GM21390 (cell line): ENCODE measurements at regions not wholly inside any gene's neighbourhood (a gene's known extent, or its start where the extent isn't known, plus 50 kb on each side); places are given as distances from the start of the nearest gene placed in this dataset.

Source experiments
- ATAC-seq: cut with Tn5 transposase; IDR thresholded peaks from one replicate; pipeline ENCODE4 v1.9.1; 2021; ENCODE audit not compliant: unreplicated experiment

DNA sequence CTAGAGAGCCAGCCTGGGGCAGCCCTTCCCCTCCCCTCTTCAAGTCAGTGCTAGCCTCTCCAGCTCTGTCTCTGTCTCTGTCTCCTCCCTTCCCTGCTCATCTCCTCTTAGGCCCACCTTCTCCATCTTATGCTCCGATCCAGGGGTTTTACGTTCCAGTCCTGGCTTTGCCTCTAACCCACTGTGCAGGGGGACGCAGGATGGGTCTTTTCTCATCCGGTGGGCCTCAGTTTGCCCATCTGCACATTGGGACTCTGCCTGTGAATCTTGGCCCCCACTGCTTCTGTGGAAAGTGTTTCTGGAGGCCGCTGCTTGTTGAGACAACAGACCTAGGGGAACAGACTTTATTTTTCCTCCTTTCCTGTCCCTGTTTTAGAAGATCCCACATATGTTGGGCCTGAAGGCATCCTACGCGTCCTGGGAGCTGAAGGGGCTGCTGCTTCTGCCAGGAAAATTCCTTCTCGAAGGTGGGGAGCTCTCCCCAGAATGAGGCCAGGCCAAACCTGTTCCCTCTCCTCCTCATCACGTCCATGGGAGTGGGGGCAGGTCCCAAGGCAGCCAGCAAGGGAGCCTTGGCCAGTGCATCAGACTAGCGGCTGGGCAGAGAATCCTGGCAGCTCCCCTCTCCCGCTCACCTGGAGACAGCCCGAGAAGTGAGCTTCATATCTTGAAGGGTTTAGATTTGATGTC is 99.5 kb upstream of the CSF3R start:
- ATAC-seq: no peak

DNA sequence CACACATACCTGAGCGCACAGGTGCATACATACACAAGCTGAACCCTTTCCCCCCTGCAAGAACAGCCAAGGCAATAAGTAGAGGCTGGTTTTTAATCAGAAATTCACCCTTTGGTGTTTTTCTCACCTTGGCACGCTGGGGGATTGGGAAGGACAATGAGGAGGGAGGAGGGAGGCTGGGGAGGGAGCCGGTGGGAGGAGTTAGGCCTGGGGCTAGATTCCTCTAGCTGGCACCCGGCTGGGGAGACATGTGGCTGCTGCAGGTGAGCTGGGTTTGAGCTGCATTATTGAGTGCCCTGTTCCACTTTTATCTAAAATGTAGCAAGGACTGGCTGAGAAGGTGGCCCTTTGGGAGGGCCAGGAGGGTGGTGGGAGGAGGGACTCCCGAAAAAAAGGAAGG is 97.8 kb upstream of the CSF3R start:
- no peak for ATAC-seq

DNA sequence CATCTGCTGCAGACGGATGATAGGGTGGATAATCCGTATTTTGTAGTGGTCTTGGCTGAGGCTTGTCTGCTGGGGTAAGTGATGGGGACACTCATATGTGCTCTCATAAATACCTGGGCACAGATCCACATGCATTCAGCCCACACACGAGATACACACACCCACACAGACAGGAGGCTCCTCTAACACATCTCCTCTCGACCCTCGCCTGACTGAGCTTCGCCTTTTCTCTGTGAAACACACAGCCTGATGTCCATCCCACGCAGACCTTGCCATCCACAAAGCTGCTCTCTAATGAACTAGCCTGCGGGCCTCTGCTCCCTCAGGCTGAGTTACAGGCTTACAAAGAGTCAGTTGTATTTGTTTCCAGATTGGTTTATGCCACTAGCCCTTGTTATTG is 96.3 kb upstream of the CSF3R start:
- ATAC-seq: no peak

DNA sequence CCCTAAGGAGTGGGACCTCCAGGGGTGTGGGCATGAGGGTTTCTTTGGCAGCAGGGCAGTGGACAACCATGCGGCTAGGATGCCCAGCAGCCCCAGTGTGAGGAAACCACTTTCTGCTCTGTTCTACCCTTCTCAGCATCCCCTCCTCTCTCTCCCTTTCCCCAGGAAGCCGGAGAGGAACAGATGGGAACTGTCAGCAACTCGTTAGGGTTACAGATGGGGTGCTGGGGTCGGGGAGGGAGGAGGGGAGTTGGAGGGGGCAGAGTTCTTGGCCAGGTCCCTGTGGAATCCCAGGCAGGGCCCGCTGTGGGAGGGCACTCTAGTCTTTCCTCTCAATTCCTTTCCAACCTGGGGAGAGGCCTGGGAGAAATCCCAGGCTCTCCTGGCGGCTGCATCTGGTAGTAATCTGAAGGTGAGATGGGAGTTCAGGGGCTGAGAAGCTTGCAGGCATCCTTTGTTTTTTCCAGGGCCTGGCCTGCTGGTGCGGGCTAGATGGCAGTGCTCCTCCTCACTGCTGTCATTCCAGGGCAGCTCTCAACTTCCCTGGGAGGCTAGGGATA is 93.9 kb upstream of the CSF3R start:
- no peak for ATAC-seq

DNA sequence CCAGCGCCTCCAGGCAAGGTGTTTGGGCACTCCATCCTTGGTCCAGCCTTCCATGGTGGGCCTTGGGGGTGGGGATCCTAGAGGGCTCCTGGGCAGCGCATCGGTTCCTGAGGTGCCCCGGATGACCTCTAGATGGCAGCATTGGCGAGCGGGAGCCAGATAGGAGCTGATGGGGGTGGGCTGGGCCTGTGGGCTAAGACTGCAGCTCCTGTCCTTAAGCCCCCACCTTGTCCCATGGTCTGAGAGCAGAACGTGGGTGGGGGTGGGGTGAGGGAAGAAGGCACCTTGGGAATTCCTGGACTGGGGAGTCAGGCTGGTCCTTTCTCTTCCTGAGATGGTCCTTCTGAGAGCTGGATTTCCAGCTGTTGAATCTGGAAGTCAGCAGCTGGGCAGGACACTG is 93.4 kb upstream of the CSF3R start:
- ATAC-seq: no peak

DNA sequence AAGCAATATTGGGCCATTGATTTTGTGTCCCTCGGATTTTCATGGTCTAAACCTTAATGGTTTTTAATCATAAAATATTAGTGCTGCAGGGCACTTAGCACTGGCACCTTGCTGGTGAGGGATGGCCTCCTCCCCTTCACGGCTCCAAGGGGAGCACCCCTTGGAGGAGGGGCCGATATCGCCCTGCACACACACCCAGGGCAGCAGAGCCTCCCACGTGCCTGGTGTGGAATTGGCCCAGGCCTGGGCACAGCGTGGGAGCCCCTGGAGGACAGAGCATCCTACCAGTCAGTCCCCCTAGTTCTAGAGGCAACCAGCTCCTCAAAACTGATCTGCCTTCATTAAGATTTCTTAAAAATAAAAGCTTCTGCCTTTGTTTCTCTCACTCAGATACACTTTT is 90.7 kb upstream of the CSF3R start:
- no peak for ATAC-seq

DNA sequence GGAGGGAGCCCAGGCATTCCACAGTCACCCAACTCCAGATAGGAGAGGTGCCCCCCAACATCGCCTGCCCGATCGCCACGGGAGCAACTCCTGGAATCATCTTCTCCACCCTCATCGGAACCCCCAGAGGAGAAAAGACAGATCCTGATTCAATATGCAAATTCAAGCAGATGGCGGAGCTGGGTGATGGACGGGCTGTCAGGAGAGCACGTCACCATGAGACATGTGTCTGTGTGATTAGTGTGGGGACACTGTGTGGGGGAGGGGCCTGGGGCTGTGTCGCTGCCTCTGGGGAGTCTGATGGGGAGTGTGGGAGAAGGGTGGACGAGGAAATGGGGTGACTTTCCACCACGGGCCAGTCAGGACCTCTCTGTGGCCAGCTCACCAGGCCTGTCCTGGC is 90.2 kb upstream of the CSF3R start:
- ATAC-seq: no peak

DNA sequence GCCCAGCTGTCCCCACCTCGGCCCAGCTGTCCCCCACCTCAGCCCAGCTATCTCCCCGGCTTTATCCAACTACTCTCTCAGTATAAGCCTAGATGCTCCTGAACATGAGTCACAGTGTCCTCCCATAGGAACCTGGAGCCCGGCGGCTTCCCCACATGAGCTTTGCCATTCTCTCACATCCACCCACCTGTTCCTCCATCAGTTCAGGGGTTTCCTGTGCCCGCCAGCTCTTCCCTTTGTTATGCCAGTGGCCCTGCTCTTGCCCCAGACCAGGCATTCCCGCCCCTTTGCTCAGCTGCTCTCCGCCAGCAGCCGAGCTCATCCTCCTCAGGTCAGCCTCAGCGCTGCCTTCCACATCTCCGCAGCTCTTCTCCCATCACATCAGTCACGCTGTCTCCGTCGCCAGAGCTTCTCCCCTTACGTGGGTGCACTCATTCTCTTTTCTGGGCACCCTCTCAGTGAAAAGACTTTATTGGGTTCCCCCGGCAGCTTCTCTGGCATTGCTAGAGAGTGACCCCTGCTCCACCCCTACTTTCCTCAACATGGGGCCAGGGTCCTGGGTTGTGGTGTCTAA is 89.5 kb upstream of the CSF3R start:
- ATAC-seq: no peak

DNA sequence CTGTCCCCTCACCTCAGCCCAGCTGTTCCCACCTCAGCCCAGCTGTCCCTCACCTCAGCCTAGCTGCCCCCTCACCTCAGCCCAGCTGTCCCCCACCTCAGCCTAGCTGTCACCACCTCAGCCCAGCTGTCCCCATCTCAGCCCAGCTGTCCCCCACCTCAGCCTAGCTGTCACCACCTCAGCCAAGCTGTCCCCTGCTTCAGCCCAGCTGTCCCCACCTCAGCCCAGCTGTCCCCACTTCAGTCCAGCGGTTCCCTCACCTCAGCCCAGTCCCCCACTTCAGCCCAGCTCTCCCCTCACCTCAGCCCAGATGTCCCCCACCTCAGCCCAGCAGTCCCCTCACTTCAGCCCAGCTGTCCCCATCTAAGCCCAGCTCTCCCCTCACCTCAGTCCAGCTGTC is 88.4 kb upstream of the CSF3R start:
- ATAC-seq: no peak

DNA sequence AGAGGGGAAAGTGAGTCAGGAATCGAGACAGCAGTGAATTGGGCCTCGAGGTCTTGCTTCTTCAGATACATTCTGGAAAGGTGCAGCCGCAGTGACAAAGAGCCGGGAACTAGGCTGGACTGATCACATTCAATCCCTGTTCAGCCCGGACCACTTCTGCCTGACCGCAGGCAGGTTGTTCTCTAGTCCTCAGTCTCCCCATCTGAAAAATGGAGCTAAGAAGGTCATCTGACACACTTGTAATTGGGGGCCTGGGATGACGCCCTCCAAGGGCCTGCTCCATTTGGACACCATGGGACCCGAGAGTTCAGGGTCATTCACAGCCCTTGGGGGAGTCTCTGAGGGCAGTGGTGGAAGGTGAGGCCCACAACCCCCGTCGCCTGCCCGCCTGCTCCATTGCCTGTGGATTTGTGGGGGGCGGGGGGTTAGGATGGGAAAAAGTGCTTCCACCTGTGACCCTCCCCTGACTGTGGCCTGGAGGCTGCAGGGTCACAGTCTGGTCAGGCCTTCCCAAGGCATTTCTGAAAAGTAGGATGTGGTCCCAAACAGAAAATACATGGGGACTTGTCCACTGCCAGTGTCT is 87.9 kb upstream of the CSF3R start:
- ATAC-seq: no peak

DNA sequence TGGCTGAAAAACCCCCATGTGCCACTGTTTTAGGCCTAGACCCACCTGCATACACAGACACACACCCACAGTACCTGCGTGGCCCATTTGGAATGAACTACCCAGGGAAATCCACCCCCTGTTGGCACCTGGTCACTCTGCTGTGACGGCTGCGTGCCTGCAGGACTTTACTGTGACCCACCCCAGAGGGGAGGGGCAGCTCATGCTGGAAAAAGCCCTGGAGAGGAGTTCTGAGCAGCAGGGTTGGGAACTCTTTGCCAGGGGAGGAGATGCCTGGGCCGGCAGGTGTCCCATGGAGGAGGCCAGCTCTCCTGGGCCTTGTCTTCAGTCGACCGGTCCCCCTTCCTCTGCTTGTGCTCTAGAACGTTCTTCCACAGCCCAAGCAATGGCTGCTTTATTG is 87.3 kb upstream of the CSF3R start:
- ATAC-seq: no peak

DNA sequence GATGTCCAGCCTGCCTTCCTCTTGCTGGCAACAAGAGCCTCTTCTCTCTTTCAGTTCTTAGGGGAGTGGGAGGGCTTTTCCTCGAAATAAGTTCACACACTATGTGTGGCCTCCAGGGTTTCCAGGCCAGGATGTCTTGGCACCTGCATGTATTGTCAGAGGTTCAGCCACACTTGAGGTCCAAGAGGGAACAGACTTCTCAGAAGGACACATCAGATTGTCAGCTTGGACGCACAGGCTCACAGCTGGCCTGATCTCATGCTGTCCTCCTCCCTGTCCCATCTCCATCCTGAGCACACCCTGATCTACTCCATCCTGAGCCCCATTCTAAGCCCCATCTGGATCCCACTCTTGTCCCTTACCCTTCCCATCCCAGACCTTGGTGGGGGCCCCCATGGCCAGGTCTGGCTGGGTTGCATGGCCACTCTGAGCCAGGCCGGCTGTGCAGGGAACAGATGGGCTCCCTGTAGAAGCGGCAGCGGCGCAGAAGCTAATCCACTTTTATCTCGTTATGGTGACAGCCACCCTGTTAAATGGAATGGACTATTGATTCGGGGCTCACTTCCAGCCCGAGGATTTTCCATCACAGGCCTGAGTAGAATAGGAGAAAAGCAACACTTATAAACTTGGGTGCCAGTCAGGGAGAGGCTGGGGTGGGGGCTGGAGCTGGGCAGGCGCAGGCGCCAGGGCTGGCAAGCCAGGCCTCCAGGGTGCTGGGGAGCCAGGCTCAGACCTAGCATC is 85.1 kb upstream of the CSF3R start:
- no peak for ATAC-seq

DNA sequence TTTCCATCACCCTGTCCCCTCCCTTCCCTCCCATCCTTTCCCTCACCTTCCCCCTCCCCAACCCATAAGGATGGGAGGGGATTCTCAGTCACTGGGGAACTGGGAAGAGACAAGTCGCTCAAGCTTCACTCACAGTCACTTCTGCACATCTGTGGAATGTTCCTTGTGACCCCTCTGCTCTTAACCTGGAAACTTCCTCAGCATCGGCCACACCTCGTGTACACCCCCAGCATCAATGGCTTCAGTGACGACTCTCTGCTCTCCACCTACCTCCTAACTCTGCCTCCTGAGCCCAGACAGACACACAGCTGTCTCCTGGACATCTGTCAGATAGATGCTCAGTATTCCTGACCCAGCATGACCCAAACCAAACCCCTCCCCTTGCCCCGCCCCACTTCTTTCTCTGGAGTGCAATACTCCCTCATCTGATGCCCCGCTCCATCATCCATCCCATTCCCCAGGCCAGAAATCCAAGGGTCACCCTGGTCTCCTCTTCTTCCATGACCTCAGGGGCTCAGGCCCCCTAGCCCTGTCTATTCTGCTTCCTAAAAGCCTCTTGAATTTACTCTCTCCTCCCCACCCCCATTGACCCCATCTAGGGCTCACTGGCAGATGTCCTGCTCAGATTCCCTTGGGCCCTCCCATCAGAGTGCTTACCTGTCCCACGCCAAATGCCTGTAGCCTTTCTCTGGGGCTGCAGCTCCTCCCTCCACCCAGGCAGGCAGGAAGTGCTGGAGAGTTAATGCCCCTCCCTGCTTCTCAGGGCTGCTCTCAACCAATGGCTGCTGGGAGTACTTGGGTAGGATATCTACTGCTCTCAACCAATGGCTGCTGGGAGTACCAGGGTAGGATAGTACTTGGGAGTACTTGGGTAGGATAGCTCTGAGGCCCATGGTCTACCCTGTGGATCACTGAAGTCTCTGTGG is 83.1 kb upstream of the CSF3R start:
- no peak for ATAC-seq

DNA sequence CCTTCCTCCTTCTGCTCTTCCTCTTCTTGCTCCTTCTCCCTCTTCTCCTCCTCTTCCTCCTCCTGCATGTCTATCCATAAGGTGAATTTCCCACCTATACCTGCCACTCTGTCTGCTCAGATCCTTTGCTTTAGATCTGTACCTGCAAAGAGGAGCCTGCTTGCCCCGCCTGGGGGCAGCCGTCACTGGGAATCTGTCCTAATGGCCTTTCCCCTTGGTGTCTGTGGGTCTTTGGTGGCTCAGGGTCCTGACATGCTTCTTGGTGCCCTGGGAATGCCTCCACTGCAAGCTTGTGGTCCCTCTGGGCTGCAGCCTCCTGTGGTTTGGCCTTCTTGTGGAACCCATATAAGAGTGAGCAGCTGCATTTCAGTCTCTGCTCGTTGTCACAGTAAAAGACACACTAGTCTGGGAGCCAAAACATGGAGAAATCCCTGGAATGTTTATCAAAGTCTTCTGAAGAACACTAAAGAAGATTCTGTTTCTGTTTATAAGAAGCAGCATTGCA is 79.5 kb upstream of the CSF3R start:
- no peak for ATAC-seq

DNA sequence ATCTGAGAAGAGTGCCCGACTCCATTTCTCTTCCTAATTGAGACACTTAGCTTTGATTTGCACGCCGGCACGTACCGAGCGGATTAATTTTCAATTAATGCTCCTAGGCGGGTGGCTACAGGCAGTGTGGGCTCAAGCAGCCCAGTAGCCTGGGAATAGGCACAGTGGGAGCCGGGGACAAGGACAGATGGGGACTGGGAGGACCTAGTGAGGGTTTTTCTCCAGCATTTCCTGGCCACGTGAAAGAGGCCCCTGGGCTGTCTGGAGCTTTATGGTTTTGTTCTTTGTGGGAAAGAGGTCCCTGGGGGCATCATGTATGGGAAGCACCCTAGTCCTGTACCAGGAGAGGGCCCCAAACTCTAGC is 78.6 kb upstream of the CSF3R start:
- no peak for ATAC-seq

DNA sequence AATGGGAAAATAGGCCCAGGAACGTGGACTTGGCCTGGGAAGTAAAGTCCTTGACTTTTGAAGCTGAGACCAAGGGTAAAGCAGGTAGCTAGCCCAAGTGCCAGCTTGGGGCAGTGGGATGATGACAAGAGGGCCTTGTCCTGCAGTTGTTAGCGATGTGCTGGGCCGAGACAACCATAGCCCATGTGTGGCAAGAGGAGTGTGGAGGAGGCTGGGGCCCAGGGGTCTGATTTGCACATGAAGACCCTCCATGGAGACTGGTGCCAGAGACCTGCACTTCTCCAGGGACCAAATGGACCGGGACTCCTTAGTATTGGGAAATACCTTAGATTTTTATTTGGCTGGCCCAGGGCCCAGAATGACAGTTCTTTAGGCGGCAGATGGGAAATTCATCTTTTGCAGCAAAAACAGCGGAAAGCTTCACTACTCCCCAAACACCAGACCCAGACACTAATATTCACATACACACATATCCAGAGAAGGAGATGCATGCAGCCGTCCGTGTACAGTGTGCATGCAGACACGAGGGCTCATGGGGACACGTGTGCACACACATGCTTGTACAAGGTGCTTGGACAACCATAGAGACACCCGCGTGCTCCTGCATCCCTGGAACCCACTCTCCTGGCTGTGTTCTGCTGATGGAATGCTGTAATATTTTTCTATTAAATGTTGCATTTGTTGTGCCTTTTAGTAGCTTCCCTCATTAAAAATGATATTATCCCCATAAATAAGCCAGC is 78.1 kb upstream of the CSF3R start:
- no peak for ATAC-seq

DNA sequence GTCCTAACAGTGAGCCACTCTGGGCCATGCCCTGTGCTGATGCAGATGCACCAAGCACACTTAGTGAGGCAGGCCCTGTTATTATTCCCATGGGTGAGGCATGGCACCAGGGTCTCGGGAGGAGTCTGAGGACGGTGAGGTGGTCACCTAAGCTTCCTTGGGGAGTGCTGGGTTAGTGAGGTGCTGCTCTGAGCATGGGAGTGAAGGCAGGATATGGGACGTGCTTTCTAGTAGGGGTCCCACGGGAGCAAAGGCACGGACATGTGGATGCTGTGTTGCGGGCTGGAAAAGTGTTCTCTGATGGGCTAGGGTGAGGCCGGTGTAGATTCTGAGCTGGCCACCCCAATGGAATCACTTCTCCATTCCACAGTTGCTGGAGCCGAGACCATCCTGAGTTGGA is 77.5 kb upstream of the CSF3R start:
- ATAC-seq: no peak

DNA sequence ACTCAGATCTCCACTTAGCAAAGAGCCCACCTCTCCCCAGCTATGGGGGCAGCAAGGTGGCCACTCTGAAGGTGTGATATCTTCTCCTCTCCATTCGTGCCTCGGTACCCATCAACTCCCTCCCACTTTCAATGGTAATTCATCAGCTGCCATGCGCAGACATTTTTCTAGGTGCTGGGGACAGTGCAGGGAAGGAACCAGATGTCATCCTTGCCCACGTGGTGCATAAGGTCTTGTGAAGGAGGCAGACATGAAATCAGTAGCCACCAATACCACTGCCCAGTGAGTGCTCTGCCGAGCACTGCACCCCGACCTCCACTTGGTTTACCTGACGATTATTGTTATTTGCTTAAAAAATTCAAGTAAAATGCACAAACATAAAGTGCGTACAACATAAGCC is 76.3 kb upstream of the CSF3R start:
- ATAC-seq: no peak

DNA sequence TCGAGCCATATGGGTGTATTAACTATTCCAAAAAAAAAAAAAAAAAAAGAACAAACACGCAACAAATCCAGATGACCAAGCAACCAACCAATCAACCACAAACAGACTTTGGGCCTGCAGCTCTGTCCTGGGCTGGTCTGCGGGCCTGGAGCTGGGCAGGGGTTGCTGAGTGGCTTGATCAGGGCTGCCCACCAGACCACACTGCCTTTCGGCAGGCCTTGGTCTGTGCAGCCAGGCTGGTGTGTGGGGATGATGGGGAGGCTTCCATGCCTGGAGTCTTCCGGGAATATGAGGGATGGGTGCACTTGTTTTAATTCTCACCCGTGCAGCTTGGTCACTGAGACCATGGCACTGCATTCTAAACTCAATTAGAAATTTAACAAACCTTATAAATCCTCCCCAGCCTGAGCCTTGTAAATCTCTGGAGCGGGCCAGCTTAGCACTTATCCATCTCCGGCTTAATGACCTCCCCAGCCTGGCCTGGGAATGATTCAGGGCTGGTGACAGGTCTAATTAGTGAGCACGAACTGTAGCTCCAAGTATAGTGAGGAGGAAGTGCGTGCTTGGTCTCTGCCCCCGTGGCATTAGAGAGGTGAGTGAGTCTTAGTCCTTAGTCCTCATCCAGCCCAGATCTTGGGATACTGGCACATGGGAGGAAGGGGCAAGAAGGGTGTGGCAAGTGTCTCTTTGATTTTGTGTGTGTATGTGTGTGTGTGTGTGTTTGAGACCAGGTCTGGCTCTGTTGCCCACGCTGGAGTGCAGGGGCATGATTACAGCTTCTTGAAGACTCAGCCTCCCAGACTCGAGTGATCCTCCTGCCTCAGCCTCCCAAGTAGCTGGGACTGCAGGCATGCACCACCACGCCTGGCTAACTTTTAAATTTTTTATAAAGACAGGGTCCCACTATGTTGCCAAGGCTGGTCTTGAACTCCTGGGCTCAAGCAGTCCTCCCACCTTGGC is 74.6 kb upstream of the CSF3R start:
- ATAC-seq: no peak
